GM06990 (cell line): ENCODE measurements at regions not wholly inside any gene's neighbourhood (a gene's known extent, or its start where the extent isn't known, plus 50 kb on each side); places are given as distances from the start of the nearest gene placed in this dataset.

Source experiments
- DNase-seq: peaks from one replicate; pipeline ENCODE4 v3.0.0-alpha.2; 2011; ENCODE audit not compliant: insufficient read length; ENCODE audit errors: extremely low read depth
- H3K27me3 ChIP-seq: replicated peaks from 2 replicates; pipeline ENCODE4 v1.6.0; 2011; ENCODE audit warnings: low read length; ENCODE audit not compliant: control insufficient read depth, insufficient read depth
- H3K36me3 ChIP-seq: 2 replicates; pipeline ENCODE4 v1.5.1; 2011; ENCODE audit warnings: low read length; ENCODE audit not compliant: control insufficient read depth, insufficient read depth
- H3K4me3 ChIP-seq: replicated peaks from 2 replicates; pipeline ENCODE4 v1.5.1; 2011; ENCODE audit warnings: low read depth, mild to moderate bottlenecking, control low read depth, low read length
- TF ChIP-seq, protein P1 (sequence below): IDR thresholded peaks from 2 replicates; pipeline ENCODE4 v1.5.1; 2011; ENCODE audit warnings: low read length, control low read depth, mild to moderate bottlenecking, inconsistent platforms; ENCODE audit not compliant: insufficient read depth, poor library complexity, severe bottlenecking

DNA sequence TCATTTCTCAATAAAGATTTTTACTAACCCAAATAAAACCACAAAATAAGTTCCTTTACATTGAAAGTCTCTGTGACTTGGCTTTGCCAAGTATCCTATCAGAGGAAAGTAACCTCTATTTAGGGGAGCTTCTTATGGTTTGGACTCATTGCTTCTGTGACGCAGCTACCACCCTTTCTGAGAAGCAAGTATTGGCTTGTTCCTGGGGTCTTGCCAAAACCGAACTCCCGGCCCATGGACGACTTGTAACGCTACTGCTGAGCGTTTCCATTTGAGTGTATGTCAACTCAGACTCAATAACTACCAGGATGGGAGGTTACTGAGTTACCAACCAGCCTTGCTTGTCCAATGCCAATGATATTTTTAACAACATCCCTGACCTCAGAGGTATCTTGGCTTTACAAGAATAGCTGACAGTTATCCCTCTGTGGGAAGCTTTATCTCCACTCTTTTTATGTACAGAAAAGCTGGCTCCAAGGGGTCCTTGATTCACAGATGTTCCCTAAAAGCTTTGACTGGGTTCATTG is 911.9 kb downstream of the TTLL7 start:
- DNase-seq = no peak
- no peak overlapping the region for H3K4me3 ChIP-seq
- no peaks in the 10 kb centered on the region for H3K36me3 ChIP-seq
- no peaks in the 10 kb centered on the region for H3K27me3 ChIP-seq
- TF ChIP-seq, protein P1, sequence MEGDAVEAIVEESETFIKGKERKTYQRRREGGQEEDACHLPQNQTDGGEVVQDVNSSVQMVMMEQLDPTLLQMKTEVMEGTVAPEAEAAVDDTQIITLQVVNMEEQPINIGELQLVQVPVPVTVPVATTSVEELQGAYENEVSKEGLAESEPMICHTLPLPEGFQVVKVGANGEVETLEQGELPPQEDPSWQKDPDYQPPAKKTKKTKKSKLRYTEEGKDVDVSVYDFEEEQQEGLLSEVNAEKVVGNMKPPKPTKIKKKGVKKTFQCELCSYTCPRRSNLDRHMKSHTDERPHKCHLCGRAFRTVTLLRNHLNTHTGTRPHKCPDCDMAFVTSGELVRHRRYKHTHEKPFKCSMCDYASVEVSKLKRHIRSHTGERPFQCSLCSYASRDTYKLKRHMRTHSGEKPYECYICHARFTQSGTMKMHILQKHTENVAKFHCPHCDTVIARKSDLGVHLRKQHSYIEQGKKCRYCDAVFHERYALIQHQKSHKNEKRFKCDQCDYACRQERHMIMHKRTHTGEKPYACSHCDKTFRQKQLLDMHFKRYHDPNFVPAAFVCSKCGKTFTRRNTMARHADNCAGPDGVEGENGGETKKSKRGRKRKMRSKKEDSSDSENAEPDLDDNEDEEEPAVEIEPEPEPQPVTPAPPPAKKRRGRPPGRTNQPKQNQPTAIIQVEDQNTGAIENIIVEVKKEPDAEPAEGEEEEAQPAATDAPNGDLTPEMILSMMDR = no peak

DNA sequence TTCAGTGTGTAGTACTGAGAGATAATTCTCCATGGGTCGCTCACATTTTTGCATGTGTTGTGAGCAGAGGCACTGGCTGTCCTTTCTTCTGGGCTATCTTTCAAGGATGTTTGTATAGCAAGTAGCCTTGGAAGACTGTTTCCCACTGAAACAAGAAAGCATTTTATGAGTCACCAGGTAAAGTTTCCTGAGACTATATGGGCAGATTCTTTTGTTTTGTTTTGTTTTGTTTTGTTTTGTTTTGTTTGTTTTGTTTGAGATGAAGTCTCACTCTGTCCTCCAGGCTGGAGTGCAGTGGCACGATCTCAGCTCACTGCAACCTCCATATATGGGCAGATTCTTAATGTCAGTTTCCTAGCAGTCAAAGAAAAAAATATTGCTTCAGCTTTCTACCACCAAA is 912.6 kb downstream of the TTLL7 start:
- TF ChIP-seq, protein P1 = no peak
- Histone ChIP-seq H3K4me3 (no peak overlapping the region), H3K27me3 (no peaks in the 10 kb centered on the region), H3K36me3 (no peaks in the 10 kb centered on the region)
- no peak for DNase-seq

DNA sequence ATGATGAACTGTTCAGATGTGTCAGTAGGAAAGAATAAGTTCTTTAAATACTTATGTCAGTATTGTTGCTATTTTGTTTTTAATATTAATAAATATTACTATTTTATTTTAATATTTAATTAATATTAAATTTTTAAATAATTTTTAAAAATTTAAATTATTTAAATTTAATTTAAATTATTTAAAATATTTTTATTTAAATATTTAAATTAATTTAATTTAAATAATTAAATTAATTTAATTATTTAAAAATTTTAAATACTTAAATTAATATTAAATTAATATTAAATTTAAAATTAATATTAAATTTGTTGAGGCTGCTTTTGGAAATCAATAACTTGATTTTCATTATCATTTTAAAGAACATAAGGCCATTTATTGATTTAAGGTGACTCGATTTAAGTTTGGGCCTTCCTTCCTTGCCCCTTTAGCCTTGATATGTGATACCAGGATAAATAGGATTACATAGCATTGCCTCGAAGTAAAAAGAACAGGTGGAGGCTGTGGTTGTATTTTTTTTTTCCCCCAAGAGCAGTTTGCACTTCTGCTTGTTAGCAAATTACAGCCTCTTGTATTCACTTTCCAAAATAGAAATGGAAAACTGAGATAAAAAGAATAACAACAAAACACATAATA is 915.2 kb downstream of the TTLL7 start:
- TF ChIP-seq, protein P1 = no peak
- no peak for DNase-seq
- Histone ChIP-seq H3K4me3 (no peak overlapping the region), H3K36me3 (no peaks in the 10 kb centered on the region), H3K27me3 (no peaks in the 10 kb centered on the region)

DNA sequence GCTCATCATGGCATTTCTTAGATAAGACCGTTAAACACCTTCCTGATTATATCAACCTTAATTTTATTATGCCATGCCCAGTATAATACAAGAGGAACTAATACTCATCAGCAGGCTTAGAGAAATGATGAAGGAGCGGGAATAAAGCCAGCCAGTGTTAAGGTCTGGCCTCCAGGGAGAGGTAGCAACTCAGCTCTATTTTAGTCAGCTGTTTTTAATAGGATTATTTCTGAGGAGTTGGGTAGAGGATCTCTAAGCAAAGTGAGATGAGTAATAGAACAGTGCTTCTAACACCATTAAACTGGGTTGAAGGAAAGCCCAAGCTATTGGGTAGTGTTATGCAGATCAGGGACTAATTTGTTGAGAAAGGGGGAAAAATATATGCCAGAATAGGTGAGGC is 921.5 kb downstream of the TTLL7 start:
- H3K4me3 ChIP-seq = no peak overlapping the region
- DNase-seq = no peak
- TF ChIP-seq, protein P1 = no peak
- no peaks in the 10 kb centered on the region for H3K27me3 ChIP-seq
- H3K36me3 ChIP-seq = no peaks in the 10 kb centered on the region

DNA sequence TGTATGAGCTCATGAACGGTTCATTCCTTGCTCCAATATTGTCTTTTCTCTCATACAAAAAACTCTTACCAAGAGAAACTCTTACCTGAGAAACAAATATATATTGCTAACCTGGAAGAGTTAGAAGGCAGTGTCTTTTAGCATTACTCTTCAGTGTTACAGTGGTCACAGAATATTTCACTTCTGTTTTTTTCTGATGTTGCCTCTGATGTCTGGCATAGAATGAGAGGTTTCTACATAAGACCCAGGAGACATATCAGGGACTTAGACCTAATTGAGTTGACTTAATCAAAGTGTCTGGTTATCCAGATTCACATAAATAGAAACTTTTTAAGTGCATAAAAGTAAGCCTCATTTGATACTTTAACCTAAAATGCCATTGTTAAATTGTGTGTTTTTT is 923.8 kb downstream of the TTLL7 start:
- TF ChIP-seq, protein P1 = no peak
- no peaks in the 10 kb centered on the region for H3K36me3 ChIP-seq
- H3K4me3 ChIP-seq = no peak overlapping the region
- H3K27me3 ChIP-seq = no peaks in the 10 kb centered on the region
- DNase-seq = no peak

DNA sequence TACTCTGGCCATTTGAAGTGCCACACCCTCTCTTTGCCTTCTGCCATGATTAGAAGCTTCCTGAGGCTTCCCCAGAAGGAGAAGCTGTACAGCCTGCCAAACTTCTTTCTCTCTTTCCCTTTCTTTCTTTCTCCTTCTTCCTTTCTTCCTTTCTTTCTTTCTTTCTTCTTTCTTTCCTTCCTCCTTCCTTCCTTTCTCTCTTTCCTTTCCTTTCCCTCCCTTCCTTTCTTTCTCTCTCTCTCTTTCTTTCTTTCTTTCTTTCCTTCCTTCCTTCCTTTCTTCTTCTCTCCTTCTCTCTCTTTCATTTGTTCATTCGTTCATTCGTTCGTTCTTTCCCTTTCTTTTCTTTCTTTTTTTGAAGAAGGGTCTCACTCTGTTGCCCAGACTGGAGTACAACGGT is 931.0 kb downstream of the TTLL7 start:
- no peak overlapping the region for H3K4me3 ChIP-seq
- H3K27me3 ChIP-seq = no peaks in the 10 kb centered on the region
- no peaks in the 10 kb centered on the region for H3K36me3 ChIP-seq
- DNase-seq = no peak
- TF ChIP-seq, protein P1 = no peak
